GM19452 (cell line): ENCODE measurements at regions not wholly inside any gene's neighbourhood (a gene's known extent, or its start where the extent isn't known, plus 50 kb on each side); places are given as distances from the start of the nearest gene placed in this dataset.

Experiments
- ATAC-seq: cut with Tn5 transposase; IDR thresholded peaks from one replicate; pipeline ENCODE4 v1.9.1; 2021; ENCODE audit not compliant: unreplicated experiment

- no peak for ATAC-seq
Measured at GRCh38 chr3:104642827-104643226, 723.9 kb upstream of the ALCAM start.

DNA sequence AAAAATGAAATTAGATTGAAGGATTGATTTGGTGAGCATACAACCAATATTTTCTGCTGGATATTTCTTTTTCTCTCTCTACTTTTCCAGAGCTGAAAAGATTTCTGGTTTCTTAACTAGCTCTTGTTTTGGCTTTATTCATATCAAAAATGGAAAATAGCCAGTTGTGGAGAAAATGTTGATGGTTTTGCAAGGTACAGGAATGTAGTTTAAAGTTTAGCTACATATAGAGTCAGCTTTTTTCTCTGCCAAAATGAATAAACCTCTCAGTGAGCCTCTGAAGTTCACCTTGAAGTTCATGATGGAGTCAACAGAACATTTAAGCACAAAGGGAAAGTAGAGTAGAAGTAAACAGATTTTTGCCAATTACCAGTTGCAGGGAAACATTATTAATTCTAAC is 720.5 kb upstream of the ALCAM start:
- ATAC-seq = no peak

GRCh38 chr3:104648823-104649222 is 717.9 kb upstream of the ALCAM start:
- no peak for ATAC-seq

- no peak for ATAC-seq
Measured at GRCh38 chr3:104669083-104669482, 697.6 kb upstream of the ALCAM start.

GRCh38 chr3:104672331-104672730 is 694.4 kb upstream of the ALCAM start:
- ATAC-seq = no peak

GRCh38 chr3:104673981-104674380 is 692.7 kb upstream of the ALCAM start:
- ATAC-seq = no peak

- ATAC-seq = no peak
Measured at GRCh38 chr3:104676241-104676640, 690.5 kb upstream of the ALCAM start.

- ATAC-seq = no peak
Measured at GRCh38 chr3:104677932-104678331, 688.8 kb upstream of the ALCAM start.

DNA sequence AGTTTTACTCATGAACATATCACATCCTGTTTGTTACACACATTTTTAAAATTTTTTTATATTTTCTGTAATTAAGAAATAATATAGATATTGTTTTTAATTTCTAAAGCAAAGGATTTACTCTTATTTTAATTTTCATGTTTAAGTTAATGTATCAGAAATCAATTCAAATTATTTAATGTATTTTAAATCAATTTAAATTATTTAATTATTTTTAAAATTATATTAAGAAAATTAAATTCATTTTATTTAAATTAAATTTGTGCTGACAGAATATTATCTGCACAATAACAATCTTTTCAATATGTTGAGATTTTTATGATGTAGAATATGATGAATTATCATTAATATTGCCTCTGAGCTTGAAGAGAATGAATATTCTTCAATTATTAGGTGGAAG is 681.2 kb upstream of the ALCAM start:
- no peak for ATAC-seq

DNA sequence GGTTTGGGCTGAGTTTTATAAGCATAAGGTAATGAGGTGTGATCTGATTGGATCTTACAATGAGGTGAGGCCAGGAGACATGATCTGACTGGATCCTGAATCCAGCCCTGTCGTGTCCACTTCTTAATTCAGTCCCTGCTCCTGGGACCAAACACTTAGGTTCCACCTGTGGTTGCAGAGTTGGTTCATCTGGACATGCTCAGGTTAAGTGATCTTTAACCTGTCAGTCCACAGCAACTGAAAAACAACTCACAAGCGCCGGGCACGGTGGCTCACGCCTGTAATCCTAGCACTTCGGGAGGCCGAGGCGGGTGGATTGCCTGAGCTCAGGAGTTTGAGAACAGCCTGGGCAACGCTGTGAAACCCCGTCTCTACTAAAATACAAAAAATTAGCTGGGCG is 679.3 kb upstream of the ALCAM start:
- no peak for ATAC-seq

DNA sequence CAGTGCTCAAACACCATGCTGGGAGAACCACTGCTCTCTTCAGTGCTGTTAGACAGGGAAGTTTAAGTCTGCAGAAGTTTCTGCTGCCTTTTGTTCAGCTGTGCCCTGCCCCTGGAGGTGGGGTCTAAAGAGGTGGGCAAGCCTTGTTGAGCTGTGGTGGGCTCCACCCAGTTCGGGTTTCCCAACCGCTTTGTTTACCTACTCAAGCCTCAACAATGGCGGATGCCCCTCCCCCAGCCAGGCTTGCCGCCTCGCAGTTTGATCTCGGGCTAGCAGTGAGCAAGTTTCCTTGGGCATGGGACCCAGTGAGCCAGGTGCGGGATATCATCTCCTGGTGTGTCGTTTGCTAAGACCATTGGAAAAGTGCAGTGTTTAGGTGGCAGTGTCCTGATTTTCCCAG is 670.2 kb upstream of the ALCAM start:
- ATAC-seq = no peak

- ATAC-seq = no peak
Measured at GRCh38 chr3:104711406-104711805, 655.3 kb upstream of the ALCAM start.

DNA sequence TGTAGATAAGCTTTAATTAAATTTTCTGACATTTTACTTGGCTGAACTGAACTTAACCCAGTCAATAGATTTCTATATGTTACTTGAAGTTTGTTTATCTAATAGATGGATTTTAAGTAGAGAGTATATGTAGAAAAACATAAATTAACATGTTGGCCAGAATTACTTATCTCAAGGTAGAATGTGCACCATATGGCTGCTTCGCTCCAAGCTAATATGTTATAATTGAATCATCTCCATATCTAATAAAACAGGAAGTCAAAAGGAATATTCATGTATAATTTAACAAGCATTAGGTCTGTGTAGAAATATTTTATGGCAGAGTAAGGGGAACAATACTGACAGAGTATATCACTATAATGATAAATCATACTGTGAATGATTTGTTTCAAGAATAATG is 650.7 kb upstream of the ALCAM start:
- no peak for ATAC-seq

DNA sequence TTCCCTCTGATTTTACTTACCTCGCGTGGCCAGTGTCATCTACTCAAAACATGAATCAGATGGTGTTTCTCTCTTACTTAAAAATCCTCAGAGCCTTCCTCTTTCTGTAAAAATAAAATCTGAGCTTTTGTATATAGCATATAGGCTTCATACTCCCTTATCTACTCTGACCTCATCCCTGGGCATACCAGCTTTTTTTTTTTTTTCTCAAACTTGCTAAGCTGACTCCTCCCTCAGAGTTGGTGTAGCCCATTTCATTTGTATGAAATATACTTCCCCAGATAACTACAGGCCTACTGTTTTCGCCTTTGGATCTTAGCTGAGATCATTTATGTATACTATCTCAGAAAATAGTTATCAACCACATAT is 648.9 kb upstream of the ALCAM start:
- ATAC-seq = peak; percentile 32

- ATAC-seq = no peak
Measured at GRCh38 chr3:104723000-104723399, 643.7 kb upstream of the ALCAM start.

GRCh38 chr3:104731074-104731473 is 635.6 kb upstream of the ALCAM start:
- ATAC-seq = no peak

GRCh38 chr3:104734627-104735026 is 632.1 kb upstream of the ALCAM start:
- no peak for ATAC-seq

DNA sequence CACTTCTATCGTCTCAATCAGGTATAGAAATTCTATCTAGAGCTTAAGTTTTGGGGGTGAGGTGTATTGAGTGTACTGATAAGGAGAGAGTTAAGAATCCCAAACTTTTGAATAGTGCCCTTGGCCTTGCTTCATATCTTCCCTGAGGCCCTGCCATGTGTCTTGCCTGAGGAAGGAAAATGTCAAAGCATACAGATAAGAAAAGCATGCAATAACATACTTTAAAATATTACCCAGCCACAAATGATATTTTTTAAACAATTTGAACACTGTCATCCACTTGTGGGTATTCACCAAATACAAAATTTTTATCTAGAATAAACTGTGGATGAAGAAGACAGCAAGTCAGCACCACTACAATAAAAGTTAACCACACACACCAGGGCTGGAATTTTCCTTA is 631.0 kb upstream of the ALCAM start:
- ATAC-seq = no peak

GRCh38 chr3:104738271-104738670 is 628.4 kb upstream of the ALCAM start:
- no peak for ATAC-seq

- no peak for ATAC-seq
Measured at GRCh38 chr3:104740874-104741379, 625.8 kb upstream of the ALCAM start.

GRCh38 chr3:104742044-104742443 is 624.7 kb upstream of the ALCAM start:
- ATAC-seq = no peak

DNA sequence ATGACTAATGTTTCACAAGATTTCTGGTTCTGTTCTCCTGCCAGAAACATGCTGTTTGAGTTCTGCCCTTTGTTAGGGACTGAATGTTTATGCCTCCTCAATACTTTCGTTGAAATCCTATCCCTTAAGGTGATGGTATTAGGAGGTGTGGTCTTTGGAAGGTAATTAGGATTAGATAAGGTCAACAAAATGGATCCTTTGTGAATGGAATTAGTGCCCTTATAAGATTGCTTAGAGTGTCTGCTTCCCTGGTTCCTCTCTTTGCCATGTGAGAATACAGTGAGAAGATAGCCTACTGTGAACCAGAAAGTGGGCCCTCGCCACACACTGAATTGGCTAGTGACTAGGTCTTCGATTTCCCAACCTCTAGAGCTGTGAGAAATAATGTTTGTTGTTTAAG is 621.4 kb upstream of the ALCAM start:
- ATAC-seq = no peak

GRCh38 chr3:104746056-104746455 is 620.7 kb upstream of the ALCAM start:
- ATAC-seq = no peak

- ATAC-seq = no peak
Measured at GRCh38 chr3:104750581-104750980, 616.1 kb upstream of the ALCAM start.
